ENCODE measurements at regions not wholly inside any gene's neighbourhood (a gene's known extent, or its start where the extent isn't known, plus 50 kb on each side); places are given as distances from the start of the nearest gene placed in this dataset.

GRCh38 chr3:43207628-43208085 is 78.7 kb upstream of the SNRK start:
- DNase-seq: peak; percentile 18

GRCh38 chr3:43206632-43207031 is 79.7 kb upstream of the SNRK start:
- DNase-seq: no peak

- no peak for DNase-seq
Measured at GRCh38 chr3:43206105-43206504, 80.2 kb upstream of the SNRK start.

- no peak for DNase-seq
Measured at GRCh38 chr3:43203022-43203421, 83.3 kb upstream of the SNRK start.

- no peak for DNase-seq
Measured at GRCh38 chr3:43201581-43201980, 84.8 kb upstream of the SNRK start.

- no peak for DNase-seq
Measured at GRCh38 chr3:43199645-43200306, 86.6 kb upstream of the SNRK start.

GRCh38 chr3:43198791-43199644 is 87.3 kb upstream of the SNRK start:
- no peak for DNase-seq

GRCh38 chr3:43198301-43198700 is 88.0 kb upstream of the SNRK start:
- no peak for DNase-seq

GRCh38 chr3:43197181-43197580 is 89.2 kb upstream of the SNRK start:
- DNase-seq: no peak

GRCh38 chr3:43196721-43197120 is 89.6 kb upstream of the SNRK start:
- DNase-seq: no peak

GRCh38 chr3:43195115-43195498 is 89.2 kb upstream of the POMGNT2 start:
- DNase-seq: no peak

GRCh38 chr3:43194490-43195114 is 88.7 kb upstream of the POMGNT2 start:
- no peak for DNase-seq

GRCh38 chr3:43194069-43194468 is 88.2 kb upstream of the POMGNT2 start:
- DNase-seq: no peak

GRCh38 chr3:43192028-43192427 is 86.1 kb upstream of the POMGNT2 start:
- DNase-seq: no peak

GRCh38 chr3:43191116-43191515 is 85.2 kb upstream of the POMGNT2 start:
- no peak for DNase-seq

- DNase-seq: no peak
Measured at GRCh38 chr3:43190670-43191069, 84.8 kb upstream of the POMGNT2 start.

GRCh38 chr3:43187836-43188479 is 82.1 kb upstream of the POMGNT2 start:
- DNase-seq: no peak

- no peak for DNase-seq
Measured at GRCh38 chr3:43185983-43186314, 80.1 kb upstream of the POMGNT2 start.

GRCh38 chr3:43185274-43185982 is 79.5 kb upstream of the POMGNT2 start:
- DNase-seq: no peak

- DNase-seq: no peak
Measured at GRCh38 chr3:43183456-43183855, 77.6 kb upstream of the POMGNT2 start.

GRCh38 chr3:43181202-43181821 is 75.4 kb upstream of the POMGNT2 start:
- no peak for DNase-seq

GRCh38 chr3:43180694-43181093 is 74.8 kb upstream of the POMGNT2 start:
- no peak for DNase-seq

Measured in left kidney (tissue), 1 donor.